Adrenal gland (tissue), 5 donors: ENCODE measurements at regions not wholly inside any gene's neighbourhood (a gene's known extent, or its start where the extent isn't known, plus 50 kb on each side); places are given as distances from the start of the nearest gene placed in this dataset.

Experiments used
- CTCF ChIP-seq, 6 experiments: fragments of 450-650 bp in 4 of 6; fragments of 200-600 bp in 2 of 6; sonication (generic) in 1 of 6; IDR thresholded peaks; 1 replicate in 5 of 6; 2 replicates in 1 of 6; pipeline versions ENCODE4 v1.5.1 to v1.8.0; 2016 to 2021; ENCODE audit warnings: antibody characterized with exemption in 6 of 6, mild to moderate bottlenecking in 2 of 6, moderate library complexity in 1 of 6
- POLR2A ChIP-seq, 2 donors: fragments of 450-650 bp; IDR thresholded peaks; one replicate each; pipeline ENCODE4 v1.6.1; 2017; ENCODE audit warnings: antibody characterized with exemption in 2 of 2, mild to moderate bottlenecking in 2 of 2, moderate library complexity in 1 of 2
- donor health status: DM: no; HTN: no; CAD: no.

- TF ChIP-seq CTCF (IDR thresholded peaks at IDR 0.05) = no peak
- TF ChIP-seq POLR2A (IDR thresholded peaks at IDR 0.05) = no peak
Measured at GRCh38 chr5:29853711-29854220, 1339.7 kb upstream of the CDH6 start.
